Mesothelial cell of epicardium (in vitro differentiated cells): ENCODE measurements at regions not wholly inside any gene's neighbourhood (a gene's known extent, or its start where the extent isn't known, plus 50 kb on each side); places are given as distances from the start of the nearest gene placed in this dataset.

Experiments
- DNase-seq, 2 experiments: peaks; one replicate each; pipeline ENCODE4 v3.0.0; 2021; ENCODE audit warnings: low spot score in 2 of 2; ENCODE audit not compliant: unreplicated experiment in 2 of 2
- H3K27ac Mint-ChIP-seq: 2 replicates; pipeline ENCODE4 v1.8.0; 2021; ENCODE audit warnings: mixed read lengths
- H3K27me3 Mint-ChIP-seq: 2 replicates; pipeline ENCODE4 v1.8.0; 2021; ENCODE audit warnings: low read depth, mixed read lengths
- H3K36me3 Mint-ChIP-seq: 2 replicates; pipeline ENCODE4 v1.8.0; 2021; ENCODE audit warnings: mixed read lengths
- H3K4me1 Mint-ChIP-seq: 2 replicates; pipeline ENCODE4 v1.8.0; 2021; ENCODE audit warnings: mixed read lengths
- H3K4me3 Mint-ChIP-seq: 2 replicates; pipeline ENCODE4 v1.8.0; 2021; ENCODE audit warnings: mild to moderate bottlenecking, moderate library complexity, mixed read lengths
- H3K9me3 Mint-ChIP-seq: 2 replicates; pipeline ENCODE4 v1.8.0; 2021; ENCODE audit warnings: mixed read lengths
- CTCF ChIP-seq: fragments of 200-600 bp; sonication (generic); IDR thresholded peaks from one replicate; pipeline ENCODE4 v1.5.0; 2021; ENCODE audit warnings: antibody characterized with exemption; ENCODE audit not compliant: unreplicated experiment

GRCh38 chr2:149908726-149909683 lies 321.4 kb upstream of the MMADHC start:
- H3K27me3 Mint-ChIP-seq, result no peaks in the 10 kb centered on the region
- H3K4me3 Mint-ChIP-seq, result no peak overlapping the region
- TF ChIP-seq CTCF, result no peak
- no peaks in the 10 kb centered on the region for H3K36me3 Mint-ChIP-seq
- DNase-seq, result no peak
- H3K9me3 Mint-ChIP-seq, result peaks cover 13% of the 10 kb centered on the region
- H3K27ac Mint-ChIP-seq, result peak overlapping the region; percentile 72
- H3K4me1 Mint-ChIP-seq, result peaks cover 27% of the 10 kb centered on the region

GRCh38 chr2:149906886-149907285 lies 319.3 kb upstream of the MMADHC start:
- Mint-ChIP-seq H3K4me3 (no peak overlapping the region), H3K27ac (no peak overlapping the region), H3K36me3 (no peaks in the 10 kb centered on the region), H3K4me1 (peaks cover 27% of the 10 kb centered on the region), H3K27me3 (no peaks in the 10 kb centered on the region), H3K9me3 (peaks cover 5% of the 10 kb centered on the region)
- no peak for TF ChIP-seq CTCF
- no peak for DNase-seq

- Mint-ChIP-seq H3K36me3 (no peaks in the 10 kb centered on the region), H3K4me1 (peaks cover 25% of the 10 kb centered on the region), H3K9me3 (no peaks in the 10 kb centered on the region), H3K27ac (peak overlapping the region; percentile 4), H3K4me3 (no peak overlapping the region), H3K27me3 (no peaks in the 10 kb centered on the region)
- DNase-seq, result no peak
- no peak for TF ChIP-seq CTCF
These were observed 317.0 kb upstream of the MMADHC start for GRCh38 chr2:149904352-149905175.

- no peak for TF ChIP-seq CTCF
- Mint-ChIP-seq H3K36me3 (no peaks in the 10 kb centered on the region), H3K4me3 (no peak overlapping the region), H3K4me1 (peaks cover 15% of the 10 kb centered on the region), H3K9me3 (no peaks in the 10 kb centered on the region), H3K27me3 (no peaks in the 10 kb centered on the region), H3K27ac (no peak overlapping the region)
- no peak for DNase-seq
These were observed 316.1 kb upstream of the MMADHC start for GRCh38 chr2:149903626-149904025.

GRCh38 chr2:149902081-149902480 lies 314.5 kb upstream of the MMADHC start:
- TF ChIP-seq CTCF, result no peak
- Mint-ChIP-seq H3K4me3 (no peak overlapping the region), H3K36me3 (no peaks in the 10 kb centered on the region), H3K27me3 (no peaks in the 10 kb centered on the region), H3K9me3 (no peaks in the 10 kb centered on the region), H3K27ac (no peak overlapping the region), H3K4me1 (peaks cover 11% of the 10 kb centered on the region)
- no peak for DNase-seq
